Mammary epithelial cell (primary cell): ENCODE measurements at regions not wholly inside any gene's neighbourhood (a gene's known extent, or its start where the extent isn't known, plus 50 kb on each side); places are given as distances from the start of the nearest gene placed in this dataset.

Experiments used
- EZH2 ChIP-seq: IDR thresholded peaks from 2 replicates; pipeline ENCODE4 v1.6.1; 2012; ENCODE audit warnings: low read length, inconsistent platforms, borderline replicate concordance
- TF ChIP-seq, protein P1 (sequence below), 2 donors: IDR thresholded peaks in 1 of 2; conservative IDR thresholded peaks in 1 of 2; 2 replicates each; pipeline ENCODE4 v1.5.1; 2011 to 2012; ENCODE audit warnings: inconsistent platforms in 2 of 2, low read length in 2 of 2, mild to moderate bottlenecking in 2 of 2, control low read depth in 1 of 2, low read depth in 1 of 2; ENCODE audit not compliant: insufficient read depth in 1 of 2; ENCODE audit errors: extremely low read depth in 1 of 2

DNA sequence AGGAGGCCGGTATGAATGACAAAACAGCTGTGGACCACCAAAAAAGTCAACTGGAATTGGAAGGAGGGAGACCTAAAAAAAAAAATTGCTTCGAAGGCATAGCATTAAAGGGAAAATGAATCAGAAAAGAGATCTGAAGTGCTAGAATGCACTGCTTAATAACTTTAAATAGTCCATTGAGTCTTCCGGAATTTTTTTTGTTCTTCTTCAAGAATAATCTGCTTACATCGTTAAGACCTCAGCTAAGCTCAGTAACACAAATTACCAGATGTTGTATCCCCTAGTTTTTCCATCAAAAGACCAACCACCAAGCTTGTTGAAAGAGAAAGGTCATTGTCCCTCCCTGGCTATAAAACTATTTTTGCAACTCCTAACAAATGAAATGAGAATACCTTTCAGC, 560.5 kb downstream of the NR2F2 start:
- TF ChIP-seq, protein P1, sequence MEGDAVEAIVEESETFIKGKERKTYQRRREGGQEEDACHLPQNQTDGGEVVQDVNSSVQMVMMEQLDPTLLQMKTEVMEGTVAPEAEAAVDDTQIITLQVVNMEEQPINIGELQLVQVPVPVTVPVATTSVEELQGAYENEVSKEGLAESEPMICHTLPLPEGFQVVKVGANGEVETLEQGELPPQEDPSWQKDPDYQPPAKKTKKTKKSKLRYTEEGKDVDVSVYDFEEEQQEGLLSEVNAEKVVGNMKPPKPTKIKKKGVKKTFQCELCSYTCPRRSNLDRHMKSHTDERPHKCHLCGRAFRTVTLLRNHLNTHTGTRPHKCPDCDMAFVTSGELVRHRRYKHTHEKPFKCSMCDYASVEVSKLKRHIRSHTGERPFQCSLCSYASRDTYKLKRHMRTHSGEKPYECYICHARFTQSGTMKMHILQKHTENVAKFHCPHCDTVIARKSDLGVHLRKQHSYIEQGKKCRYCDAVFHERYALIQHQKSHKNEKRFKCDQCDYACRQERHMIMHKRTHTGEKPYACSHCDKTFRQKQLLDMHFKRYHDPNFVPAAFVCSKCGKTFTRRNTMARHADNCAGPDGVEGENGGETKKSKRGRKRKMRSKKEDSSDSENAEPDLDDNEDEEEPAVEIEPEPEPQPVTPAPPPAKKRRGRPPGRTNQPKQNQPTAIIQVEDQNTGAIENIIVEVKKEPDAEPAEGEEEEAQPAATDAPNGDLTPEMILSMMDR (conservative IDR thresholded peaks at IDR 0.05 in 1 of 2, IDR thresholded peaks at IDR 0.05 in 1 of 2; ENCODE audit: extremely low read depth in 1 of 2, insufficient read depth in 1 of 2, low read depth in 1 of 2, low read length in 2 of 2): no peak
- no peak for TF ChIP-seq EZH2
